ENCODE measurements at regions not wholly inside any gene's neighbourhood (a gene's known extent, or its start where the extent isn't known, plus 50 kb on each side); places are given as distances from the start of the nearest gene placed in this dataset.

DNA sequence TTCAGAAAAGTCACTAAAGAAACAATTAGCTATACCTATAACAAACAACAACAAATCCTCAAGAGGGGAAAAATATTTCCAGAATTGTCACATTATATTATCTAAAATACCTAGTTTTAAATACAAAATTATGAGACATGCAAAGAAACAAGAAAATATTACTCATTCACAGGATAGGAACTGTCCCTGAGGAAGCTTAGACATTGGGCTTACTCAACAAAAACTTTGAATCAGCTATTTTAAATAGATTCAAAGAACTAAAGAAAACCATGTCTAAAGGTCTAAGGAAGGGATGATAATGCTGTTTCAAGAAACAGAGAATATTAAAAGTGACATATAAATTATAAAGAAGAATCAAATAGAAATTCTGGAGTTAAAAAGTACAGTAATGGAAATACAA, 131.9 kb upstream of the ZNF516 start:
- TF ChIP-seq ZNF274 (IDR thresholded peaks at IDR 0.05; ENCODE audit: low read depth, low read length), result no peak
- TF ChIP-seq SUZ12 (IDR thresholded peaks at IDR 0.05; ENCODE audit: extremely low read depth, insufficient read depth, insufficient read length), result no peak
